Central memory CD4-positive, alpha-beta T cell (primary cell): ENCODE measurements at regions not wholly inside any gene's neighbourhood (a gene's known extent, or its start where the extent isn't known, plus 50 kb on each side); places are given as distances from the start of the nearest gene placed in this dataset.
"Not testable (repeated sequence)": the region's sequence is repeated elsewhere in the genome, so short reads cannot be mapped to it uniquely, and the experiment has no call there.

ENCODE experiments used
- DNase-seq: peaks from one replicate; pipeline ENCODE4 v3.0.0; 2022

- DNase-seq: no peak
These were observed 314.3 kb downstream of the HHIPL2 start for GRCh38 chr1:222233444-222234158.

GRCh38 chr1:222232842-222233241, 315.1 kb downstream of the HHIPL2 start:
- no peak for DNase-seq

GRCh38 chr1:222229672-222230312, 318.1 kb downstream of the HHIPL2 start:
- no peak for DNase-seq

GRCh38 chr1:222225316-222225691, 322.6 kb downstream of the HHIPL2 start:
- DNase-seq: no peak

GRCh38 chr1:222224636-222225315, 323.1 kb downstream of the HHIPL2 start:
- no peak for DNase-seq

- DNase-seq: no peak
These were observed 323.7 kb downstream of the HHIPL2 start for GRCh38 chr1:222224156-222224555.

- DNase-seq: no peak
These were observed 324.9 kb downstream of the HHIPL2 start for GRCh38 chr1:222223010-222223409.

- no peak for DNase-seq
These were observed 331.6 kb downstream of the HHIPL2 start for GRCh38 chr1:222216255-222216754.

- no peak for DNase-seq
These were observed 337.1 kb downstream of the HHIPL2 start for GRCh38 chr1:222210776-222211175.

- no peak for DNase-seq
These were observed 343.4 kb downstream of the HHIPL2 start for GRCh38 chr1:222204475-222204874.

- no peak for DNase-seq
These were observed 345.1 kb downstream of the HHIPL2 start for GRCh38 chr1:222202831-222203230.

- DNase-seq: no peak
These were observed 351.2 kb downstream of the HHIPL2 start for GRCh38 chr1:222196736-222197135.

GRCh38 chr1:222196288-222196687, 351.6 kb downstream of the HHIPL2 start:
- no peak for DNase-seq

GRCh38 chr1:222195857-222196256, 352.0 kb downstream of the HHIPL2 start:
- no peak for DNase-seq

GRCh38 chr1:222189218-222189617, 358.7 kb downstream of the HHIPL2 start:
- no peak for DNase-seq

GRCh38 chr1:222187566-222188332, 360.2 kb downstream of the HHIPL2 start:
- no peak for DNase-seq

- DNase-seq: no peak
These were observed 365.3 kb downstream of the HHIPL2 start for GRCh38 chr1:222182641-222183040.

- no peak for DNase-seq
These were observed 366.7 kb downstream of the HHIPL2 start for GRCh38 chr1:222181191-222181590.

GRCh38 chr1:222177496-222177895, 370.4 kb downstream of the HHIPL2 start:
- not testable (repeated sequence) for DNase-seq

- no peak for DNase-seq
These were observed 376.9 kb downstream of the HHIPL2 start for GRCh38 chr1:222171005-222171404.

GRCh38 chr1:222168621-222169020, 379.3 kb downstream of the HHIPL2 start:
- no peak for DNase-seq

- no peak for DNase-seq
These were observed 380.0 kb downstream of the HHIPL2 start for GRCh38 chr1:222167896-222168295.

- no peak for DNase-seq
These were observed 380.8 kb downstream of the HHIPL2 start for GRCh38 chr1:222167111-222167510.
